ENCODE measurements at regions not wholly inside any gene's neighbourhood (a gene's known extent, or its start where the extent isn't known, plus 50 kb on each side); places are given as distances from the start of the nearest gene placed in this dataset.

GRCh38 chr15:36178303-36178633, 401.2 kb upstream of the CDIN1 start:
- H3K27ac ChIP-seq (ENCODE audit: extremely low read depth, low read depth, low read length) = peak overlapping the region; percentile 37
- no peaks in the 10 kb centered on the region for H3K9me3 ChIP-seq (ENCODE audit: control insufficient read depth, insufficient read depth, low read depth, low read length)
- TF ChIP-seq, protein P1, sequence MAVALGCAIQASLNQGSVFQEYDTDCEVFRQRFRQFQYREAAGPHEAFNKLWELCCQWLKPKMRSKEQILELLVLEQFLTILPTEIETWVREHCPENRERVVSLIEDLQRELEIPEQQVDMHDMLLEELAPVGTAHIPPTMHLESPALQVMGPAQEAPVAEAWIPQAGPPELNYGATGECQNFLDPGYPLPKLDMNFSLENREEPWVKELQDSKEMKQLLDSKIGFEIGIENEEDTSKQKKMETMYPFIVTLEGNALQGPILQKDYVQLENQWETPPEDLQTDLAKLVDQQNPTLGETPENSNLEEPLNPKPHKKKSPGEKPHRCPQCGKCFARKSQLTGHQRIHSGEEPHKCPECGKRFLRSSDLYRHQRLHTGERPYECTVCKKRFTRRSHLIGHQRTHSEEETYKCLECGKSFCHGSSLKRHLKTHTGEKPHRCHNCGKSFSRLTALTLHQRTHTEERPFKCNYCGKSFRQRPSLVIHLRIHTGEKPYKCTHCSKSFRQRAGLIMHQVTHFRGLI (tag by site-specific recombination; IDR thresholded peaks at IDR 0.05) = no peak
- no peak for TF ChIP-seq ZSCAN4 (tag by site-specific recombination; IDR thresholded peaks at IDR 0.05)
- no peak for TF ChIP-seq ZNF214 (tag by site-specific recombination; IDR thresholded peaks at IDR 0.05; ENCODE audit: borderline replicate concordance)
- TF ChIP-seq PRDM2 (tag by site-specific recombination; IDR thresholded peaks at IDR 0.05; ENCODE audit: borderline replicate concordance) = no peak
- no peak for TF ChIP-seq AEBP2 (tag by site-specific recombination; IDR thresholded peaks at IDR 0.05; ENCODE audit: borderline replicate concordance)
- TF ChIP-seq ZNF169 (tag by site-specific recombination; IDR thresholded peaks at IDR 0.05) = no peak
- no peak for TF ChIP-seq GLIS1 (tag by site-specific recombination; IDR thresholded peaks at IDR 0.05)
- TF ChIP-seq ZNF654 (tag by site-specific recombination; IDR thresholded peaks at IDR 0.05; ENCODE audit: low read depth) = no peak
- TF ChIP-seq PRDM10 (tag by site-specific recombination; IDR thresholded peaks at IDR 0.05) = no peak
- no peak for TF ChIP-seq HOXD13 (CRISPR knock-in tag; IDR thresholded peaks at IDR 0.05; ENCODE audit: borderline replicate concordance)
- no peak for TF ChIP-seq ZNF121 (tag by site-specific recombination; IDR thresholded peaks at IDR 0.05)
- no peak for TF ChIP-seq REST (tag by site-specific recombination; IDR thresholded peaks at IDR 0.05)
- H3K4me1 ChIP-seq (ENCODE audit: control insufficient read depth, insufficient read depth, low read length) = peaks cover 16% of the 10 kb centered on the region
- H3K36me3 ChIP-seq (ENCODE audit: control insufficient read depth in 2 of 2, insufficient read depth in 1 of 2, low read length in 2 of 2) = no peaks in the 10 kb centered on the region
- H3K4me3 ChIP-seq (ENCODE audit: low read depth, low read length) = no peak overlapping the region
- ChIA-PET CTCF (no interaction called here), POLR2A (no interaction called here)

All from HEK293 (cell line).